ENCODE measurements at regions not wholly inside any gene's neighbourhood (a gene's known extent, or its start where the extent isn't known, plus 50 kb on each side); places are given as distances from the start of the nearest gene placed in this dataset.

- no peaks in the 10 kb centered on the region for H3K79me2 ChIP-seq (ENCODE audit: control insufficient read depth, low read length)
- no peak overlapping the region for H3K4me2 ChIP-seq (ENCODE audit: low read length)
- no peak overlapping the region for H3K4me3 ChIP-seq (ENCODE audit: low read length)
- no peaks in the 10 kb centered on the region for H3F3A ChIP-seq (ENCODE audit: control insufficient read depth, insufficient read depth)
- no peaks in the 10 kb centered on the region for H4K20me1 ChIP-seq (ENCODE audit: control insufficient read depth, insufficient read depth, low read depth, low read length)
- no peaks in the 10 kb centered on the region for H3K27me3 ChIP-seq (ENCODE audit: control insufficient read depth, low read length)
- no peaks in the 10 kb centered on the region for H3K9me2 ChIP-seq (replicated peaks; ENCODE audit: control insufficient read depth, low read length)
- TF ChIP-seq EZH2phosphoT487 (IDR thresholded peaks at IDR 0.05; ENCODE audit: borderline replicate concordance, low read length): no peak
- TF ChIP-seq, protein P1, sequence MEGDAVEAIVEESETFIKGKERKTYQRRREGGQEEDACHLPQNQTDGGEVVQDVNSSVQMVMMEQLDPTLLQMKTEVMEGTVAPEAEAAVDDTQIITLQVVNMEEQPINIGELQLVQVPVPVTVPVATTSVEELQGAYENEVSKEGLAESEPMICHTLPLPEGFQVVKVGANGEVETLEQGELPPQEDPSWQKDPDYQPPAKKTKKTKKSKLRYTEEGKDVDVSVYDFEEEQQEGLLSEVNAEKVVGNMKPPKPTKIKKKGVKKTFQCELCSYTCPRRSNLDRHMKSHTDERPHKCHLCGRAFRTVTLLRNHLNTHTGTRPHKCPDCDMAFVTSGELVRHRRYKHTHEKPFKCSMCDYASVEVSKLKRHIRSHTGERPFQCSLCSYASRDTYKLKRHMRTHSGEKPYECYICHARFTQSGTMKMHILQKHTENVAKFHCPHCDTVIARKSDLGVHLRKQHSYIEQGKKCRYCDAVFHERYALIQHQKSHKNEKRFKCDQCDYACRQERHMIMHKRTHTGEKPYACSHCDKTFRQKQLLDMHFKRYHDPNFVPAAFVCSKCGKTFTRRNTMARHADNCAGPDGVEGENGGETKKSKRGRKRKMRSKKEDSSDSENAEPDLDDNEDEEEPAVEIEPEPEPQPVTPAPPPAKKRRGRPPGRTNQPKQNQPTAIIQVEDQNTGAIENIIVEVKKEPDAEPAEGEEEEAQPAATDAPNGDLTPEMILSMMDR (IDR thresholded peaks at IDR 0.05; ENCODE audit: low read depth, low read length, poor library complexity, severe bottlenecking): no peak
- H3K36me3 ChIP-seq (ENCODE audit: control insufficient read depth, low read length): no peaks in the 10 kb centered on the region
- no peaks in the 10 kb centered on the region for H3K4me1 ChIP-seq (ENCODE audit: control insufficient read depth, low read length)
- H3K9me3 ChIP-seq (ENCODE audit: control insufficient read depth, insufficient read depth, low read length): no peaks in the 10 kb centered on the region
- no peak overlapping the region for H3K27ac ChIP-seq (ENCODE audit: low read depth, low read length)
These were observed 792.8 kb upstream of the PIK3C3 start for GRCh38 chr18:41162191-41162590.

GRCh38 chr18:41155910-41156851, 798.9 kb upstream of the PIK3C3 start:
- no peak overlapping the region for H3K4me2 ChIP-seq (ENCODE audit: low read length)
- no peaks in the 10 kb centered on the region for H3K4me1 ChIP-seq (ENCODE audit: control insufficient read depth, low read length)
- no peaks in the 10 kb centered on the region for H3K27me3 ChIP-seq (ENCODE audit: control insufficient read depth, low read length)
- TF ChIP-seq, protein P1 (IDR thresholded peaks at IDR 0.05; ENCODE audit: low read depth, low read length, poor library complexity, severe bottlenecking): no peak
- no peak for TF ChIP-seq EZH2phosphoT487 (IDR thresholded peaks at IDR 0.05; ENCODE audit: borderline replicate concordance, low read length)
- no peaks in the 10 kb centered on the region for H3K9me3 ChIP-seq (ENCODE audit: control insufficient read depth, insufficient read depth, low read length)
- no peaks in the 10 kb centered on the region for H3F3A ChIP-seq (ENCODE audit: control insufficient read depth, insufficient read depth)
- H3K27ac ChIP-seq (ENCODE audit: low read depth, low read length): no peak overlapping the region
- H4K20me1 ChIP-seq (ENCODE audit: control insufficient read depth, insufficient read depth, low read depth, low read length): no peaks in the 10 kb centered on the region
- H3K9me2 ChIP-seq (replicated peaks; ENCODE audit: control insufficient read depth, low read length): no peaks in the 10 kb centered on the region
- H3K4me3 ChIP-seq (ENCODE audit: low read length): no peak overlapping the region
- H3K79me2 ChIP-seq (ENCODE audit: control insufficient read depth, low read length): no peaks in the 10 kb centered on the region
- no peaks in the 10 kb centered on the region for H3K36me3 ChIP-seq (ENCODE audit: control insufficient read depth, low read length)

- H3F3A ChIP-seq (ENCODE audit: control insufficient read depth, insufficient read depth): no peaks in the 10 kb centered on the region
- H3K27ac ChIP-seq (ENCODE audit: low read depth, low read length): no peak overlapping the region
- H3K4me2 ChIP-seq (ENCODE audit: low read length): no peak overlapping the region
- H3K4me1 ChIP-seq (ENCODE audit: control insufficient read depth, low read length): no peaks in the 10 kb centered on the region
- no peaks in the 10 kb centered on the region for H3K27me3 ChIP-seq (ENCODE audit: control insufficient read depth, low read length)
- H3K36me3 ChIP-seq (ENCODE audit: control insufficient read depth, low read length): no peaks in the 10 kb centered on the region
- H3K9me2 ChIP-seq (replicated peaks; ENCODE audit: control insufficient read depth, low read length): no peaks in the 10 kb centered on the region
- H3K9me3 ChIP-seq (ENCODE audit: control insufficient read depth, insufficient read depth, low read length): no peaks in the 10 kb centered on the region
- no peaks in the 10 kb centered on the region for H4K20me1 ChIP-seq (ENCODE audit: control insufficient read depth, insufficient read depth, low read depth, low read length)
- H3K4me3 ChIP-seq (ENCODE audit: low read length): no peak overlapping the region
- no peaks in the 10 kb centered on the region for H3K79me2 ChIP-seq (ENCODE audit: control insufficient read depth, low read length)
- TF ChIP-seq, protein P1 (IDR thresholded peaks at IDR 0.05; ENCODE audit: low read depth, low read length, poor library complexity, severe bottlenecking): no peak
- TF ChIP-seq EZH2phosphoT487 (IDR thresholded peaks at IDR 0.05; ENCODE audit: borderline replicate concordance, low read length): no peak
These were observed 800.0 kb upstream of the PIK3C3 start for GRCh38 chr18:41155025-41155424.

All from DOHH2 (cell line).